ENCODE measurements at regions not wholly inside any gene's neighbourhood (a gene's known extent, or its start where the extent isn't known, plus 50 kb on each side); places are given as distances from the start of the nearest gene placed in this dataset.

DNA sequence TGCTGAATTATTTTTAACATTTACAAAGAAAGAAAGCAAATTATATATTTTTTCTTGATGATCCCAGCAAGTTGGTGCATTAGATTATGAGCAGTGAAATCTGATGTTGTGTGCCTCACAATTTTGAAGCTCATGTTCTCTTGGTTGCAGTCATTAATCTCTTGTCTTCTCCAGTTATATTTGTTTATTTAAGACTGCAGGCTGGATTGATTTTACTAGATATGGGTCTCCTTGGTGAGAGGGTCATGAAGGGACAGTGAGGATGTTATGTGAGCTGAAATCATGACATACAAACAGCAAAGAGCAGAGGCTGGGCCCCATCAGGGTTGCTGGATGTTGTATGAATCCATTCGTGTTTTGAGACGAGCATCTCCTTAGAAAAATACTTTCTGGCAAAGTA is 64.2 kb upstream of the AKIRIN2 start:
- H3K27ac Mint-ChIP-seq, result no peak overlapping the region

DNA sequence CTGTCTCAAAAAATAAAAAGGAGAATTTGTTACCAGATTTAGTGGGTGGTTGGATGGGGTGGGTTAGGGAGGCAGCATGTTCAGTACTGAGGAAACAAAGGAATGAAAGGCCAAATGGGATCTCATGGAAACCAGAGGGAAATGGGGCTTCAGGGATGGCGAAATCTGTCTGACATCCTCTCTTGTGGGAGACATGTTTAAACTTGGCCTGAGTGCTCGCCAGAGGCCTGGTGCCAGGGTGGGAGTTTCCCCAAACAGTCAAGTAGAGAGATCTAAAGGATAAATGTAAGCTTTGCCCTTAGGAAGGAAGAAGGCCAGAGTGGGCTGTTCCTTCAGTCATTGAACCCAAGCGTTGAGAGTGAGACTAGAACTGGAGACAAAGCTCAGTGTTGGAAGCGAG is 61.9 kb upstream of the AKIRIN2 start:
- H3K4me3 Mint-ChIP-seq, result no peak overlapping the region

More for the DNA sequence above, 64.2 kb upstream of the AKIRIN2 start:
- Histone ChIP-seq H3K9me3 (ENCODE audit: control insufficient read depth in 2 of 2, low read length in 2 of 2) (no peaks in the 10 kb centered on the region), H3K36me3 (ENCODE audit: control insufficient read depth, insufficient read depth, low read length) (no peaks in the 10 kb centered on the region), H3K4me1 (ENCODE audit: control insufficient read depth, insufficient read depth, low read length, poor library complexity, severe bottlenecking) (no peaks in the 10 kb centered on the region), H3K4me3 (ENCODE audit: low read depth, low read length) (no peak overlapping the region), H3K27ac (ENCODE audit: insufficient read depth, low read length, poor library complexity, severe bottlenecking) (no peak overlapping the region), H3K27me3 (ENCODE audit: control insufficient read depth, insufficient read depth, low read length) (no peaks in the 10 kb centered on the region)
- Mint-ChIP-seq H3K4me1 (peaks cover 0 to 3% (median 1%) of the 10 kb centered on the region in 4 donors), H3K9me3 (peaks cover 0 to 2% (median 1%) of the 10 kb centered on the region in 7 donors), H3K27me3 (peaks cover 4% of the 10 kb centered on the region), H3K4me3 (no peak overlapping the region), H3K36me3 (no peaks in the 10 kb centered on the region)
- no peak for DNase-seq
- no peak for ATAC-seq (ENCODE audit: low read depth in 2 of 2)

DNA sequence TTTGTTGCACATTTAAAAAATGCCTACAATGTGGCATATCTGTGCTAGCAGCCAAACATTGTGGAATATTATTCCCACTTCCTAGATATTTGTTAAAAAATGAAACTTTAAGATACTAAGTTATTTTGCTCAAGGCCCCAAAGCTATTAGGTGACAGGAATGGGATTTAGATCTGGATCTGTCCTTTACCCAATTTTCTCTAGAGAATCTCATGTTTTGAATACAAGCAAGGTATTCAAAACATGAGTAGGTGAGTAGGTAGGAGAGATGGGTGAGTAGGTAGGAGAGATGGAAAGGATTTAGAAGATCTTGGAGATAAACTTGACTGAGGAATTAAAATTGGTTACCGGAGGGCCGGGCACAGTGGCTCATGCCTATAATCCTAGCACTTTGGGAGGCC is 61.2 kb upstream of the AKIRIN2 start:
- H3K27me3 Mint-ChIP-seq, result no peaks in the 10 kb centered on the region
- H3K9me3 Mint-ChIP-seq, result peaks cover 0 to 2% (median 0%) of the 10 kb centered on the region in 7 donors
- H3K27ac Mint-ChIP-seq, result no peak overlapping the region
- no peaks in the 10 kb centered on the region for H3K36me3 ChIP-seq (ENCODE audit: control insufficient read depth, insufficient read depth, low read length)
- peaks cover 0 to 3% (median 1%) of the 10 kb centered on the region in 4 donors for H3K4me1 Mint-ChIP-seq
- no peak overlapping the region for H3K27ac ChIP-seq (ENCODE audit: insufficient read depth, low read length, poor library complexity, severe bottlenecking)
- no peak for ATAC-seq (ENCODE audit: low read depth in 2 of 2)
- no peaks in the 10 kb centered on the region for H3K4me1 ChIP-seq (ENCODE audit: control insufficient read depth, insufficient read depth, low read length, poor library complexity, severe bottlenecking)
- H3K9me3 ChIP-seq (ENCODE audit: control insufficient read depth in 2 of 2, low read length in 2 of 2), result no peaks in the 10 kb centered on the region
- H3K36me3 Mint-ChIP-seq, result no peaks in the 10 kb centered on the region
- H3K27me3 ChIP-seq (ENCODE audit: control insufficient read depth, insufficient read depth, low read length), result no peaks in the 10 kb centered on the region
- no peak overlapping the region for H3K4me3 Mint-ChIP-seq
- no peak for DNase-seq
- H3K4me3 ChIP-seq (ENCODE audit: low read depth, low read length), result no peak overlapping the region

More for the DNA sequence above, 61.9 kb upstream of the AKIRIN2 start:
- Histone ChIP-seq H3K27ac (ENCODE audit: insufficient read depth, low read length, poor library complexity, severe bottlenecking) (no peak overlapping the region), H3K36me3 (ENCODE audit: control insufficient read depth, insufficient read depth, low read length) (no peaks in the 10 kb centered on the region), H3K4me3 (ENCODE audit: low read depth, low read length) (no peak overlapping the region), H3K4me1 (ENCODE audit: control insufficient read depth, insufficient read depth, low read length, poor library complexity, severe bottlenecking) (no peaks in the 10 kb centered on the region), H3K27me3 (ENCODE audit: control insufficient read depth, insufficient read depth, low read length) (no peaks in the 10 kb centered on the region), H3K9me3 (ENCODE audit: control insufficient read depth in 2 of 2, low read length in 2 of 2) (no peaks in the 10 kb centered on the region)
- DNase-seq (no peak), ATAC-seq (ENCODE audit: low read depth in 2 of 2) (no peak)
- Mint-ChIP-seq H3K9me3 (peaks cover 0 to 2% (median 0%) of the 10 kb centered on the region in 7 donors), H3K27ac (no peak overlapping the region), H3K4me1 (peaks cover 0 to 3% (median 1%) of the 10 kb centered on the region in 4 donors), H3K27me3 (no peaks in the 10 kb centered on the region), H3K36me3 (no peaks in the 10 kb centered on the region)

DNA sequence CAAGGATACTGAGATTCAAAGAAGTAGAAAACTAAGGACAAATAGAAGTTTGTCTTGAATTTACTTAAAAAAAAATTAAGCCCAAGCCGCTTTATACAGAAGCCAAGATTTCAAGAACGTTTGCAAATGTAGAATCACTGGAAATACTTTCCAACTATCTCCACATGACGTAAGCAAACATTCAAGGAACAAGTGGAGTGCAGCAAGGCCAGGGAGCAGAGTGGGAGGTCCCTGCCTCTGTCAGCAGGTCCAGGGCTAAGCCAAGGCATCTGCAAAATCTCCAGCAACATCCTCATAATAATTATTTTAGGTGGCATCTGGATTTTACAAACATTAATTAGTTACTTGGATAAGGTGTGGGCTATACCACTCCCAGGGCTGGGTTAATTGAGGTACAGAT is 60.1 kb upstream of the AKIRIN2 start:
- peaks cover 0 to 4% (median 3%) of the 10 kb centered on the region in 4 donors for H3K4me1 Mint-ChIP-seq
- H3K27ac Mint-ChIP-seq, result no peak overlapping the region
- Histone ChIP-seq H3K36me3 (ENCODE audit: control insufficient read depth, insufficient read depth, low read length) (no peaks in the 10 kb centered on the region), H3K27me3 (ENCODE audit: control insufficient read depth, insufficient read depth, low read length) (no peaks in the 10 kb centered on the region), H3K4me1 (ENCODE audit: control insufficient read depth, insufficient read depth, low read length, poor library complexity, severe bottlenecking) (no peaks in the 10 kb centered on the region), H3K9me3 (ENCODE audit: control insufficient read depth in 2 of 2, low read length in 2 of 2) (no peaks in the 10 kb centered on the region), H3K4me3 (ENCODE audit: low read depth, low read length) (no peak overlapping the region), H3K27ac (ENCODE audit: insufficient read depth, low read length, poor library complexity, severe bottlenecking) (no peak overlapping the region)
- no peak for ATAC-seq (ENCODE audit: low read depth in 2 of 2)
- no peak overlapping the region for H3K4me3 Mint-ChIP-seq
- no peak for DNase-seq
- no peaks in the 10 kb centered on the region for H3K27me3 Mint-ChIP-seq
- H3K36me3 Mint-ChIP-seq, result no peaks in the 10 kb centered on the region
- H3K9me3 Mint-ChIP-seq, result peaks cover 0 to 2% (median 0%) of the 10 kb centered on the region in 7 donors

DNA sequence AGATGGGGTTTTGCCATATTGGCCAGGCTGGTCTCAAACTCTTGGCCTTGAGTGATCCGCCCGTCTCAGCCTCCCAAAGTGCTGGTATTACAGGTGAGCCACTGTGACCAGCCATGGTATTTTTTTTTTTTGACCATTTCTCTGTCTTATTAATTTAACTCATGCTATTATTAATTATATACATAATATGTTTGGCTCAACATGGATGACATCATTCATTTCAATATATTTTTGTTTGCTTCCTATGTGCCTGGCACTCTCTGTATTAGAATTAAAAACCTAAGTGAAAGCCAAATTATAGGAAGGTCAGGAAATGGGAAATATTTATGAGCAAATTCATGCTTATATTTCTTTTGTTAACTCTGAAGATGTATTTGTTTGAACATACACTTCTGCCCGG is 55.8 kb upstream of the AKIRIN2 start:
- no peak overlapping the region for H3K27ac Mint-ChIP-seq
- ATAC-seq (ENCODE audit: low read depth in 2 of 2), result no peak
- no peak overlapping the region for H3K27ac ChIP-seq (ENCODE audit: insufficient read depth, low read length, poor library complexity, severe bottlenecking)

DNA sequence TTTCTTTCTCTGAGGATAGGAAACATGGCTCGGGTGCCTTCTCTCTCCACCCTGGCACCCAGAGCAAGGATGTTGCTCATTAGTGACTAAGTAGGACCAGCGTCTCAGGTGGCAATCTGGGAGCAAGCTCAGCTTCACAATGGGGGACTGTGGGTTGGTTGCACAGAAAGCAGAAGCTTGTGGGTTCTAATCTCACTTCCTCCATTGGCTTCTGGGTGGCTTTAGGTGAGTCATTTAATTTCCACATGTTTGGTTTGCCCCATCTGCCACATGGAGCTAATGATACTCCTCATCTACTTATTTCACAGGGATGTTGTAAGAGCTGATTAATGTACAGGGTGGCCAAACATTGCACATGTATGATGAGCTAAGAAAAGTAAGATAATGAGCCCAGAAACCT is 54.8 kb upstream of the AKIRIN2 start:
- H3K4me3 Mint-ChIP-seq, result no peak overlapping the region

More for the DNA sequence above, 55.8 kb upstream of the AKIRIN2 start:
- Histone ChIP-seq H3K36me3 (ENCODE audit: control insufficient read depth, insufficient read depth, low read length) (no peaks in the 10 kb centered on the region), H3K4me3 (ENCODE audit: low read depth, low read length) (no peak overlapping the region), H3K9me3 (ENCODE audit: control insufficient read depth in 2 of 2, low read length in 2 of 2) (no peaks in the 10 kb centered on the region), H3K4me1 (ENCODE audit: control insufficient read depth, insufficient read depth, low read length, poor library complexity, severe bottlenecking) (no peaks in the 10 kb centered on the region), H3K27me3 (ENCODE audit: control insufficient read depth, insufficient read depth, low read length) (no peaks in the 10 kb centered on the region)
- DNase-seq, result no peak
- Mint-ChIP-seq H3K4me1 (peaks cover 0 to 20% (median 4%) of the 10 kb centered on the region in 4 donors), H3K9me3 (no peaks in the 10 kb centered on the region), H3K4me3 (no peak overlapping the region), H3K27me3 (no peaks in the 10 kb centered on the region), H3K36me3 (no peaks in the 10 kb centered on the region)

DNA sequence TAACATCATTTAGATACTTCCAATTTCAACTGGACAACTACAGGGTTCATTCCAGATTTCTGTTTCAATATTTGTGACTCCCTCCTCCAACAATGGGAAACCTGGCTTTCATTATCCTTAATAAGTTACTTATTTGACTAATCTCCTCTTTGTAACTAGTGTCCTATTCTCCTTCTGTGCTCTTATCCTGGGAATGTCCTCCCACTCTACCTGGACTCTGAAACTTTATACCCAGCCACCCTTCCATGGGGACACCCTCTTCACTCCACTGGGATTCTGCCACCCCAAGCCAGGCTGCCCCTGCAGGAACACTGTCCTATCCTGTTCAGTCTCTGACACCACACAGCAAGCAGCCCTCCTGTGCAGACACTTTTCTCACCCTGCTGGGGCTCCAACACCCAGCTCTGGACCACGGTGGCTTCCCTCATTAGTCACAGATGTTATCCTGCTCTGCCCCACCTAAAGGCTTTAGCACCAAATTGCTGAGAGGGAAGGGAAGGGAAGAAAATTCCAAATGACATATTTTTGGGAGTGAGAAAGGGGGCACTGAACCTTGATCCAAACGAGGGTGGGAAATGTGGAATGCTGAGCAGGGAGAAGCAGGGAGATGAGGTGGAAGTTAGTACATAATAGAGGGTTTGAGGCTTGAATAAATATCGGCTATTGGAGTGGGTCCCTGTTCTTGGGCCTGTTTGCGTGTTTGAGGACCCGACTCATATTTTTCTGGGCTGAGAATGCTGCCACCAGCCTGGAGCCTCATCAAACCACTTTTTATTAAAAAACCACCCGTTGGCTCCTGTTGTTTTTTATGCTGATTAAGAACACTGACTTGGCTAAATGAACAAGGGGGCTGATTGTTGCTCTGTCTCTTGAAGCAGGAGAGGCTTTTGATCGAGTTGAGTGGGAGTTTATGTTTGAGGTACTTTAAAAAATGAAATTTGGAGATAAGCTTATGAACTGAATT is 54.0 kb upstream of the AKIRIN2 start:
- DNase-seq (no peak), ATAC-seq (ENCODE audit: low read depth in 2 of 2) (no peak)
- no peaks in the 10 kb centered on the region for H3K36me3 ChIP-seq (ENCODE audit: control insufficient read depth, insufficient read depth, low read length)
- Mint-ChIP-seq H3K4me1 (peaks cover 0 to 20% (median 4%) of the 10 kb centered on the region in 4 donors), H3K4me3 (no peak overlapping the region), H3K36me3 (no peaks in the 10 kb centered on the region), H3K9me3 (no peaks in the 10 kb centered on the region), H3K27ac (no peak overlapping the region), H3K27me3 (no peaks in the 10 kb centered on the region)
- H3K27ac ChIP-seq (ENCODE audit: insufficient read depth, low read length, poor library complexity, severe bottlenecking), result no peak overlapping the region
- no peaks in the 10 kb centered on the region for H3K27me3 ChIP-seq (ENCODE audit: control insufficient read depth, insufficient read depth, low read length)
- no peaks in the 10 kb centered on the region for H3K4me1 ChIP-seq (ENCODE audit: control insufficient read depth, insufficient read depth, low read length, poor library complexity, severe bottlenecking)
- H3K4me3 ChIP-seq (ENCODE audit: low read depth, low read length), result no peak overlapping the region
- no peaks in the 10 kb centered on the region for H3K9me3 ChIP-seq (ENCODE audit: control insufficient read depth in 2 of 2, low read length in 2 of 2)

More for the DNA sequence above, 54.8 kb upstream of the AKIRIN2 start:
- H3K36me3 Mint-ChIP-seq, result no peaks in the 10 kb centered on the region
- H3K36me3 ChIP-seq (ENCODE audit: control insufficient read depth, insufficient read depth, low read length), result no peaks in the 10 kb centered on the region
- no peaks in the 10 kb centered on the region for H3K27me3 Mint-ChIP-seq
- H3K9me3 ChIP-seq (ENCODE audit: control insufficient read depth in 2 of 2, low read length in 2 of 2), result no peaks in the 10 kb centered on the region
- peaks cover 0 to 20% (median 4%) of the 10 kb centered on the region in 4 donors for H3K4me1 Mint-ChIP-seq
- peak in 1 of 3 donors; percentile 30 for DNase-seq
- ATAC-seq (ENCODE audit: low read depth in 2 of 2), result peak; percentile 68 to 77
- no peak overlapping the region for H3K4me3 ChIP-seq (ENCODE audit: low read depth, low read length)
- no peaks in the 10 kb centered on the region for H3K27me3 ChIP-seq (ENCODE audit: control insufficient read depth, insufficient read depth, low read length)
- no peaks in the 10 kb centered on the region for H3K9me3 Mint-ChIP-seq
- no peak overlapping the region for H3K27ac ChIP-seq (ENCODE audit: insufficient read depth, low read length, poor library complexity, severe bottlenecking)
- no peaks in the 10 kb centered on the region for H3K4me1 ChIP-seq (ENCODE audit: control insufficient read depth, insufficient read depth, low read length, poor library complexity, severe bottlenecking)
- H3K27ac Mint-ChIP-seq, result peak overlapping the region in 1 of 3 donors; percentile 35
